ENCODE measurements at regions not wholly inside any gene's neighbourhood (a gene's known extent, or its start where the extent isn't known, plus 50 kb on each side); places are given as distances from the start of the nearest gene placed in this dataset.

DNA sequence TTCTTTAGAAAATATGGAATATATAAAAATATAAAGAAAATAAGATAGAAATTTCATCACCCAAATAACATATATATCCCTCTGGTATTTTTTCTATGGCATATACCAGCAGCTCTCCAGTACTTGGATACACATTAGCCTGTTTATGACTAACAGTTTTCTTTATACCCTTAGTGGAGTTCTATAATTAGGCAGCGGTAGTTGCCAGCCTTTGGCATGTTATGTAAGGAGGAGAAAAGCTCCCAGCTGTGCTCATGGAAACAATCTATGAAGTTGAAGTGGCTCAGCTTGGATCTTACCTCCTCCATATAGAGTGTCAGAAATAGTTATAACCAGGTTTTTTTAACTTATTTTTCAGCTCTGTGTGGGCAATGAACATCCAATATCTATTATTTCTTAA is 1636.8 kb downstream of the AMY1C start:
- POLR2A ChIA-PET = no interaction called here
- intact Hi-C loops (cut with micrococcal nuclease) = no loop called here
- H3K36me3 ChIP-seq (replicated peaks in 1 of 2; ENCODE audit: control extremely low read depth in 1 of 2, control insufficient read depth in 1 of 2, extremely low read depth in 1 of 2, insufficient read depth in 2 of 2, low read length in 1 of 2) = no peaks in the 10 kb centered on the region
- Mint-ChIP-seq H3K27me3 (no peaks in the 10 kb centered on the region), H3K4me1 (no peaks in the 10 kb centered on the region), H3K4me3 (no peak overlapping the region), H3K27ac (no peak overlapping the region), H3K9me3 (ENCODE audit: insufficient read depth) (no peaks in the 10 kb centered on the region)
- no peaks in the 10 kb centered on the region for H3K4me1 ChIP-seq (ENCODE audit: control insufficient read depth in 2 of 2, insufficient read depth in 2 of 2, low read length in 2 of 2)
- no peak overlapping the region for H3K9ac ChIP-seq (ENCODE audit: low read length)
- no peak for ATAC-seq (ENCODE audit: low read depth)
- H2AFZ ChIP-seq (ENCODE audit: insufficient read depth, low read depth, low read length, poor library complexity, severe bottlenecking) = no peak overlapping the region
- CTCF ChIA-PET = no interaction called here
- no peak overlapping the region for H3K4me2 ChIP-seq (replicated peaks; ENCODE audit: low read depth, low read length, poor library complexity, severe bottlenecking)
- H3K27ac ChIP-seq (ENCODE audit: low read length in 2 of 2) = no peak overlapping the region
- H4K20me1 ChIP-seq (ENCODE audit: control insufficient read depth, insufficient read depth, low read length, poor library complexity, severe bottlenecking) = no peaks in the 10 kb centered on the region
- no CpG with 5 or more reads among the region's 1 CpG for WGBS (ENCODE audit: insufficient coverage)
- TF ChIP-seq, protein P1, sequence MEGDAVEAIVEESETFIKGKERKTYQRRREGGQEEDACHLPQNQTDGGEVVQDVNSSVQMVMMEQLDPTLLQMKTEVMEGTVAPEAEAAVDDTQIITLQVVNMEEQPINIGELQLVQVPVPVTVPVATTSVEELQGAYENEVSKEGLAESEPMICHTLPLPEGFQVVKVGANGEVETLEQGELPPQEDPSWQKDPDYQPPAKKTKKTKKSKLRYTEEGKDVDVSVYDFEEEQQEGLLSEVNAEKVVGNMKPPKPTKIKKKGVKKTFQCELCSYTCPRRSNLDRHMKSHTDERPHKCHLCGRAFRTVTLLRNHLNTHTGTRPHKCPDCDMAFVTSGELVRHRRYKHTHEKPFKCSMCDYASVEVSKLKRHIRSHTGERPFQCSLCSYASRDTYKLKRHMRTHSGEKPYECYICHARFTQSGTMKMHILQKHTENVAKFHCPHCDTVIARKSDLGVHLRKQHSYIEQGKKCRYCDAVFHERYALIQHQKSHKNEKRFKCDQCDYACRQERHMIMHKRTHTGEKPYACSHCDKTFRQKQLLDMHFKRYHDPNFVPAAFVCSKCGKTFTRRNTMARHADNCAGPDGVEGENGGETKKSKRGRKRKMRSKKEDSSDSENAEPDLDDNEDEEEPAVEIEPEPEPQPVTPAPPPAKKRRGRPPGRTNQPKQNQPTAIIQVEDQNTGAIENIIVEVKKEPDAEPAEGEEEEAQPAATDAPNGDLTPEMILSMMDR (IDR thresholded peaks at IDR 0.05) = no peak
- no peak for TF ChIP-seq EZH2 (IDR thresholded peaks at IDR 0.05; ENCODE audit: borderline replicate concordance, insufficient read depth, low read depth, low read length, poor library complexity, severe bottlenecking)
- H3K79me2 ChIP-seq (ENCODE audit: control insufficient read depth, insufficient read depth, low read length) = no peaks in the 10 kb centered on the region
- no peaks in the 10 kb centered on the region for H3K27me3 ChIP-seq (replicated peaks in 1 of 4; ENCODE audit: control extremely low read depth in 1 of 4, control insufficient read depth in 3 of 4, insufficient read depth in 4 of 4, low read length in 3 of 4)
- H3K9me3 ChIP-seq (ENCODE audit: control extremely low read depth in 1 of 3, control insufficient read depth in 2 of 3, insufficient read depth in 1 of 3, low read length in 2 of 3) = no peaks in the 10 kb centered on the region
- no peak overlapping the region for H3K4me3 ChIP-seq (ENCODE audit: control extremely low read depth in 1 of 5, extremely low read depth in 1 of 5, insufficient read depth in 1 of 5, low read depth in 2 of 5, low read length in 4 of 5)
- no peak for DNase-seq

- ChIA-PET CTCF (no interaction called here), POLR2A (no interaction called here)
- H3K36me3 ChIP-seq (replicated peaks in 1 of 2; ENCODE audit: control extremely low read depth in 1 of 2, control insufficient read depth in 1 of 2, extremely low read depth in 1 of 2, insufficient read depth in 2 of 2, low read length in 1 of 2) = no peaks in the 10 kb centered on the region
- H3K9me3 Mint-ChIP-seq (ENCODE audit: insufficient read depth) = no peaks in the 10 kb centered on the region
- no CpG with 5 or more reads among the region's 2 CpGs for WGBS (ENCODE audit: insufficient coverage)
- no peaks in the 10 kb centered on the region for H4K20me1 ChIP-seq (ENCODE audit: control insufficient read depth, insufficient read depth, low read length, poor library complexity, severe bottlenecking)
- intact Hi-C loops (cut with micrococcal nuclease) = no loop called here
- peaks cover 0 to 4% (median 0%) of the 10 kb centered on the region in 3 donors for H3K9me3 ChIP-seq (ENCODE audit: control extremely low read depth in 1 of 3, control insufficient read depth in 2 of 3, insufficient read depth in 1 of 3, low read length in 2 of 3)
- TF ChIP-seq EZH2 (IDR thresholded peaks at IDR 0.05; ENCODE audit: borderline replicate concordance, insufficient read depth, low read depth, low read length, poor library complexity, severe bottlenecking) = no peak
- TF ChIP-seq, protein P1 (IDR thresholded peaks at IDR 0.05) = no peak
- no peak for DNase-seq
- H3K79me2 ChIP-seq (ENCODE audit: control insufficient read depth, insufficient read depth, low read length) = no peaks in the 10 kb centered on the region
- H3K9ac ChIP-seq (ENCODE audit: low read length) = no peak overlapping the region
- no peaks in the 10 kb centered on the region for H3K4me1 ChIP-seq (ENCODE audit: control insufficient read depth in 2 of 2, insufficient read depth in 2 of 2, low read length in 2 of 2)
- no peak overlapping the region for H3K27ac Mint-ChIP-seq
- no peak for ATAC-seq (ENCODE audit: low read depth)
- H3K27ac ChIP-seq (ENCODE audit: low read length in 2 of 2) = no peak overlapping the region
- no peak overlapping the region for H3K4me3 Mint-ChIP-seq
- no peaks in the 10 kb centered on the region for H3K27me3 ChIP-seq (replicated peaks in 1 of 4; ENCODE audit: control extremely low read depth in 1 of 4, control insufficient read depth in 3 of 4, insufficient read depth in 4 of 4, low read length in 3 of 4)
- no peaks in the 10 kb centered on the region for H3K4me1 Mint-ChIP-seq
- H3K4me3 ChIP-seq (ENCODE audit: control extremely low read depth in 1 of 5, extremely low read depth in 1 of 5, insufficient read depth in 1 of 5, low read depth in 2 of 5, low read length in 4 of 5) = no peak overlapping the region
- no peaks in the 10 kb centered on the region for H3K27me3 Mint-ChIP-seq
- no peak overlapping the region for H3K4me2 ChIP-seq (replicated peaks; ENCODE audit: low read depth, low read length, poor library complexity, severe bottlenecking)
- no peak overlapping the region for H2AFZ ChIP-seq (ENCODE audit: insufficient read depth, low read depth, low read length, poor library complexity, severe bottlenecking)
These were observed 1646.3 kb downstream of the AMY1C start for GRCh38 chr1:105396001-105396400.
